ENCODE measurements at regions not wholly inside any gene's neighbourhood (a gene's known extent, or its start where the extent isn't known, plus 50 kb on each side); places are given as distances from the start of the nearest gene placed in this dataset.

- Mint-ChIP-seq H3K4me1 (ENCODE audit: low read depth) (peaks cover 4% of the 10 kb centered on the region), H3K4me3 (no peak overlapping the region), H3K9me3 (no peaks in the 10 kb centered on the region), H3K27me3 (peaks cover 33% of the 10 kb centered on the region), H3K27ac (no peak overlapping the region), H3K36me3 (ENCODE audit: low read depth) (no peaks in the 10 kb centered on the region)
- no peak for TF ChIP-seq CTCF (IDR thresholded peaks at IDR 0.05)
- no peaks in the 10 kb centered on the region for H3K9me3 ChIP-seq (ENCODE audit: control insufficient read depth in 1 of 2, insufficient read depth in 1 of 2, low read length in 2 of 2)
- no peaks in the 10 kb centered on the region for H3K36me3 ChIP-seq (ENCODE audit: insufficient read depth, low read length)
- DNase-seq = no peak
- no peak for ATAC-seq (ENCODE audit: poor library complexity)
- CTCF ChIA-PET = no interaction called here
- peaks cover 2 to 10% of the 10 kb centered on the region in 2 experiments for H3K27me3 ChIP-seq (ENCODE audit: control insufficient read depth in 1 of 2, insufficient read depth in 2 of 2, low read length in 2 of 2)
- no peak overlapping the region for H3K27ac ChIP-seq (ENCODE audit: low read depth in 1 of 2, low read length in 2 of 2)
- H3K4me1 ChIP-seq (ENCODE audit: insufficient read depth, low read length) = no peaks in the 10 kb centered on the region
- POLR2A ChIA-PET = no interaction called here
- intact Hi-C loops (cut with DNase I, micrococcal nuclease) = no loop called here
- H3K4me3 ChIP-seq (ENCODE audit: low read length) = no peak overlapping the region
Measured at GRCh38 chr4:138869631-138870030, 145.9 kb upstream of the NOCT start.

GRCh38 chr4:138869165-138869564, 146.4 kb upstream of the NOCT start:
- TF ChIP-seq CTCF (IDR thresholded peaks at IDR 0.05) = no peak
- ATAC-seq (ENCODE audit: poor library complexity) = no peak
- intact Hi-C loops (cut with DNase I, micrococcal nuclease) = no loop called here

GRCh38 chr4:138868562-138868961, 147.0 kb upstream of the NOCT start:
- no peak overlapping the region for H3K4me3 ChIP-seq (ENCODE audit: low read length)
- H3K36me3 ChIP-seq (ENCODE audit: insufficient read depth, low read length) = no peaks in the 10 kb centered on the region
- no peaks in the 10 kb centered on the region for H3K9me3 ChIP-seq (ENCODE audit: control insufficient read depth in 1 of 2, insufficient read depth in 1 of 2, low read length in 2 of 2)
- CTCF ChIA-PET = no interaction called here
- TF ChIP-seq CTCF (IDR thresholded peaks at IDR 0.05) = no peak
- Mint-ChIP-seq H3K27ac (no peak overlapping the region), H3K4me3 (no peak overlapping the region), H3K9me3 (no peaks in the 10 kb centered on the region), H3K36me3 (ENCODE audit: low read depth) (no peaks in the 10 kb centered on the region), H3K27me3 (peaks cover 27% of the 10 kb centered on the region), H3K4me1 (ENCODE audit: low read depth) (peaks cover 4% of the 10 kb centered on the region)
- intact Hi-C loops (cut with DNase I, micrococcal nuclease) = no loop called here
- peaks cover 2 to 10% of the 10 kb centered on the region in 2 experiments for H3K27me3 ChIP-seq (ENCODE audit: control insufficient read depth in 1 of 2, insufficient read depth in 2 of 2, low read length in 2 of 2)
- DNase-seq (no peak), ATAC-seq (ENCODE audit: poor library complexity) (no peak)
- H3K27ac ChIP-seq (ENCODE audit: low read depth in 1 of 2, low read length in 2 of 2) = no peak overlapping the region
- H3K4me1 ChIP-seq (ENCODE audit: insufficient read depth, low read length) = no peaks in the 10 kb centered on the region
- POLR2A ChIA-PET = no interaction called here

More at GRCh38 chr4:138869165-138869564, 146.4 kb upstream of the NOCT start:
- peaks cover 4% of the 10 kb centered on the region for H3K4me1 Mint-ChIP-seq (ENCODE audit: low read depth)
- ChIA-PET POLR2A (no interaction called here), CTCF (no interaction called here)
- H3K27ac Mint-ChIP-seq = no peak overlapping the region
- Histone ChIP-seq H3K4me1 (ENCODE audit: insufficient read depth, low read length) (no peaks in the 10 kb centered on the region), H3K36me3 (ENCODE audit: insufficient read depth, low read length) (no peaks in the 10 kb centered on the region), H3K27ac (ENCODE audit: low read depth in 1 of 2, low read length in 2 of 2) (no peak overlapping the region), H3K27me3 (ENCODE audit: control insufficient read depth in 1 of 2, insufficient read depth in 2 of 2, low read length in 2 of 2) (peaks cover 2 to 10% of the 10 kb centered on the region in 2 experiments), H3K9me3 (ENCODE audit: control insufficient read depth in 1 of 2, insufficient read depth in 1 of 2, low read length in 2 of 2) (no peaks in the 10 kb centered on the region), H3K4me3 (ENCODE audit: low read length) (no peak overlapping the region)
- no peaks in the 10 kb centered on the region for H3K9me3 Mint-ChIP-seq
- DNase-seq = no peak
- no peak overlapping the region for H3K4me3 Mint-ChIP-seq
- no peaks in the 10 kb centered on the region for H3K36me3 Mint-ChIP-seq (ENCODE audit: low read depth)
- peaks cover 30% of the 10 kb centered on the region for H3K27me3 Mint-ChIP-seq

Measured in CD4-positive, alpha-beta T cell (primary cell).